GM19324 (cell line): ENCODE measurements at regions not wholly inside any gene's neighbourhood (a gene's known extent, or its start where the extent isn't known, plus 50 kb on each side); places are given as distances from the start of the nearest gene placed in this dataset.

Experiments
- ATAC-seq: cut with Tn5 transposase; IDR thresholded peaks from one replicate; pipeline ENCODE4 v1.9.1; 2021; ENCODE audit warnings: mild to moderate bottlenecking, moderate library complexity; ENCODE audit not compliant: unreplicated experiment, low FRiP score

GRCh38 chr10:107855301-107856046 lies 691.0 kb upstream of the SORCS1 start:
- no peak for ATAC-seq

GRCh38 chr10:107848726-107849360 lies 684.3 kb upstream of the SORCS1 start:
- no peak for ATAC-seq

- peak; percentile 67 for ATAC-seq
Observed at GRCh38 chr10:107847620-107848019, 683.1 kb upstream of the SORCS1 start.

GRCh38 chr10:107834706-107835105 lies 670.2 kb upstream of the SORCS1 start:
- no peak for ATAC-seq

GRCh38 chr10:107831772-107832171 lies 667.3 kb upstream of the SORCS1 start:
- no peak for ATAC-seq

GRCh38 chr10:107829161-107829560 lies 664.7 kb upstream of the SORCS1 start:
- no peak for ATAC-seq

- no peak for ATAC-seq
Observed at GRCh38 chr10:107826171-107826570, 661.7 kb upstream of the SORCS1 start.

- peak; percentile 59 for ATAC-seq
Observed at GRCh38 chr10:107814865-107815487, 650.5 kb upstream of the SORCS1 start.

- ATAC-seq, result no peak
Observed at GRCh38 chr10:107813451-107814162, 649.1 kb upstream of the SORCS1 start.

- no peak for ATAC-seq
Observed at GRCh38 chr10:107809889-107810288, 645.4 kb upstream of the SORCS1 start.

GRCh38 chr10:107807836-107808235 lies 643.3 kb upstream of the SORCS1 start:
- no peak for ATAC-seq

- ATAC-seq, result no peak
Observed at GRCh38 chr10:107806026-107806425, 641.5 kb upstream of the SORCS1 start.

GRCh38 chr10:107803546-107803945 lies 639.0 kb upstream of the SORCS1 start:
- ATAC-seq, result no peak

GRCh38 chr10:107800061-107800460 lies 635.6 kb upstream of the SORCS1 start:
- ATAC-seq, result no peak

- ATAC-seq, result no peak
Observed at GRCh38 chr10:107790271-107790670, 625.8 kb upstream of the SORCS1 start.

- ATAC-seq, result no peak
Observed at GRCh38 chr10:107771066-107771465, 606.6 kb upstream of the SORCS1 start.

GRCh38 chr10:107767185-107767584 lies 602.7 kb upstream of the SORCS1 start:
- ATAC-seq, result no peak

- ATAC-seq, result no peak
Observed at GRCh38 chr10:107754814-107755213, 590.3 kb upstream of the SORCS1 start.

GRCh38 chr10:107749235-107749634 lies 584.7 kb upstream of the SORCS1 start:
- no peak for ATAC-seq

GRCh38 chr10:107747851-107748250 lies 583.3 kb upstream of the SORCS1 start:
- no peak for ATAC-seq

- no peak for ATAC-seq
Observed at GRCh38 chr10:107741971-107742370, 577.5 kb upstream of the SORCS1 start.
